KMS-11 (cell line): ENCODE measurements at regions not wholly inside any gene's neighbourhood (a gene's known extent, or its start where the extent isn't known, plus 50 kb on each side); places are given as distances from the start of the nearest gene placed in this dataset.

ENCODE experiments used
- H2AFZ ChIP-seq: fragments of 200-600 bp; sonication (generic); 2 replicates; pipeline ENCODE4 v1.6.1; 2016; ENCODE audit warnings: antibody characterized with exemption, mixed run types, low read depth
- H3K27ac ChIP-seq: fragments of 200-600 bp; sonication (generic); 2 replicates; pipeline ENCODE4 v1.6.1; 2016; ENCODE audit warnings: mild to moderate bottlenecking, mixed run types
- H3K27me3 ChIP-seq: fragments of 200-600 bp; sonication (generic); 2 replicates; pipeline ENCODE4 v1.6.1; 2017; ENCODE audit warnings: mild to moderate bottlenecking, low read depth, mixed run types, moderate library complexity; ENCODE audit not compliant: insufficient read depth
- H3K36me3 ChIP-seq: fragments of 200-600 bp; sonication (generic); 2 replicates; pipeline ENCODE4 v1.6.1; 2017; ENCODE audit warnings: mild to moderate bottlenecking, mixed run types; ENCODE audit not compliant: insufficient read depth
- H3K4me1 ChIP-seq: fragments of 200-600 bp; sonication (generic); 2 replicates; pipeline ENCODE4 v1.6.1; 2016; ENCODE audit warnings: mild to moderate bottlenecking, low read depth, mixed run types; ENCODE audit not compliant: poor library complexity, severe bottlenecking
- H3K4me2 ChIP-seq: fragments of 200-600 bp; sonication (generic); 2 replicates; pipeline ENCODE4 v1.7.0; 2016; ENCODE audit warnings: mild to moderate bottlenecking, mixed run types
- H3K4me3 ChIP-seq: fragments of 200-600 bp; sonication (generic); IDR thresholded peaks from 2 replicates; pipeline ENCODE4 v1.6.1; 2017; ENCODE audit warnings: low read depth, low read length, mixed read lengths; ENCODE audit not compliant: insufficient read depth
- H3K79me2 ChIP-seq: fragments of 200-600 bp; sonication (generic); 2 replicates; pipeline ENCODE4 v1.6.1; 2016; ENCODE audit warnings: low read depth, mixed run types; ENCODE audit not compliant: insufficient read depth
- H3K9ac ChIP-seq: fragments of 200-600 bp; sonication (generic); 2 replicates; pipeline ENCODE4 v1.6.1; 2016; ENCODE audit warnings: mild to moderate bottlenecking, mixed run types
- H4K20me1 ChIP-seq: fragments of 200-600 bp; sonication (generic); 2 replicates; pipeline ENCODE4 v1.6.1; 2016; ENCODE audit warnings: mild to moderate bottlenecking, mixed run types; ENCODE audit not compliant: insufficient read depth
- TF ChIP-seq, protein P1 (sequence below): fragments of 200-600 bp; sonication (generic); conservative IDR thresholded peaks from 2 replicates; pipeline ENCODE4 v1.6.1; 2017; ENCODE audit warnings: low read depth, mild to moderate bottlenecking, antibody characterized with exemption, low read length, moderate library complexity, mixed read lengths

DNA sequence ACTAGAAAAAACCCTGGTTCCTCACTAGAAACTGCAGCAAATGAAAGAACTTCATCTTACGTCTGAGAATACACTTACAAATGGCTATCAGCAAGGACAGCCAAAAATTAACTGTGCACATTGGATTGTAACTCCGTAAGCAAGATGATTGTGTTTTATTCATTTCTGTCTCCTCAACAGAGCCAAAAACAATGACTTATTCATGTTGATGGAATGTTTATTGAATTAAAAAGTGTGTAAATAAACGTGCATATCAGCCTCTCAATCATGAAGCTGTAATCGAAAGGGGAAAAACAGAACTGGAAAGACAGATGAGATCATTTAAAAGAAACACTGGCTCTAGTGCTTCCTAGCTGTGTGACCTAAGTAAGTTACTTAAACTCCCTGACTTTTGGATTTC, 307.5 kb upstream of the ZC3H12C start:
- Histone ChIP-seq H3K79me2 (no peaks in the 10 kb centered on the region), H3K27ac (no peak overlapping the region), H3K4me2 (no peak overlapping the region), H3K36me3 (no peaks in the 10 kb centered on the region), H2AFZ (no peak overlapping the region), H3K4me3 (no peak overlapping the region), H3K4me1 (peaks cover 23% of the 10 kb centered on the region), H3K27me3 (no peaks in the 10 kb centered on the region), H4K20me1 (no peaks in the 10 kb centered on the region), H3K9ac (no peak overlapping the region)
- TF ChIP-seq, protein P1, sequence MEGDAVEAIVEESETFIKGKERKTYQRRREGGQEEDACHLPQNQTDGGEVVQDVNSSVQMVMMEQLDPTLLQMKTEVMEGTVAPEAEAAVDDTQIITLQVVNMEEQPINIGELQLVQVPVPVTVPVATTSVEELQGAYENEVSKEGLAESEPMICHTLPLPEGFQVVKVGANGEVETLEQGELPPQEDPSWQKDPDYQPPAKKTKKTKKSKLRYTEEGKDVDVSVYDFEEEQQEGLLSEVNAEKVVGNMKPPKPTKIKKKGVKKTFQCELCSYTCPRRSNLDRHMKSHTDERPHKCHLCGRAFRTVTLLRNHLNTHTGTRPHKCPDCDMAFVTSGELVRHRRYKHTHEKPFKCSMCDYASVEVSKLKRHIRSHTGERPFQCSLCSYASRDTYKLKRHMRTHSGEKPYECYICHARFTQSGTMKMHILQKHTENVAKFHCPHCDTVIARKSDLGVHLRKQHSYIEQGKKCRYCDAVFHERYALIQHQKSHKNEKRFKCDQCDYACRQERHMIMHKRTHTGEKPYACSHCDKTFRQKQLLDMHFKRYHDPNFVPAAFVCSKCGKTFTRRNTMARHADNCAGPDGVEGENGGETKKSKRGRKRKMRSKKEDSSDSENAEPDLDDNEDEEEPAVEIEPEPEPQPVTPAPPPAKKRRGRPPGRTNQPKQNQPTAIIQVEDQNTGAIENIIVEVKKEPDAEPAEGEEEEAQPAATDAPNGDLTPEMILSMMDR = no peak

DNA sequence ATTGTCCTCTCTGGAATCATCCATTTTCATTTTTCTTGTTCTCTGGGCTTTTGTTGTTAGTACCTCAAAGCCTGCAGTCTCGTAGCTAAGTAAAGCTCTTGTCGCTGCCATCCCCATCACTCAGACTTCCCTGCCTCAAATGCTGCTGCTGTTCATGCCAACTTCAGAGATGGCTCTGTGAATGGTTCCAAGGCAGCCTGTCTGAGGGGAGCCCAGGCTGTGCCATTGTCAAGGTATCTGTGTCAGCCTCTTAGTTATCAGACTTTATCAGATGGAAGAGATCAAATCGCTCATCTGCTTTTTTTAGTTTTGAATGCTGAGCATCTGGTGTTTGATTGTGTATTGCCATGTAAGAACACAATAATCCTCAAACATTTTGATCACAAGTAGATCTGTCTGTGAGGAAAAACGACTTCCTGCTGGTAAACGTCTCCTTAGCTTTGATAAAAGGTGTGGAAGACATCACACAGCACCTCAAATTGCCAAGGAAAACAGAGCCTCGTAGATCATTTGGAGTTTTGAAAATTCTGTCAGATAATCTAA, 304.2 kb upstream of the ZC3H12C start:
- H3K27me3 ChIP-seq = no peaks in the 10 kb centered on the region
- H3K36me3 ChIP-seq = no peaks in the 10 kb centered on the region
- TF ChIP-seq, protein P1 = no peak

GRCh38 chr11:109789901-109790300, 303.3 kb upstream of the ZC3H12C start:
- Histone ChIP-seq H3K4me2 (no peak overlapping the region), H2AFZ (no peak overlapping the region), H3K27me3 (no peaks in the 10 kb centered on the region), H3K79me2 (no peaks in the 10 kb centered on the region), H3K4me3 (no peak overlapping the region), H3K4me1 (peaks cover under 1% of the 10 kb centered on the region), H3K36me3 (no peaks in the 10 kb centered on the region), H3K9ac (no peak overlapping the region), H4K20me1 (no peaks in the 10 kb centered on the region), H3K27ac (no peak overlapping the region)
- TF ChIP-seq, protein P1 = no peak

More for the DNA sequence above, 304.2 kb upstream of the ZC3H12C start:
- H3K9ac ChIP-seq = no peak overlapping the region
- no peaks in the 10 kb centered on the region for H3K79me2 ChIP-seq
- H3K4me3 ChIP-seq = no peak overlapping the region
- H3K4me2 ChIP-seq = no peak overlapping the region
- no peak overlapping the region for H3K27ac ChIP-seq
- no peaks in the 10 kb centered on the region for H4K20me1 ChIP-seq
- H2AFZ ChIP-seq = no peak overlapping the region
- H3K4me1 ChIP-seq = peaks cover 9% of the 10 kb centered on the region

DNA sequence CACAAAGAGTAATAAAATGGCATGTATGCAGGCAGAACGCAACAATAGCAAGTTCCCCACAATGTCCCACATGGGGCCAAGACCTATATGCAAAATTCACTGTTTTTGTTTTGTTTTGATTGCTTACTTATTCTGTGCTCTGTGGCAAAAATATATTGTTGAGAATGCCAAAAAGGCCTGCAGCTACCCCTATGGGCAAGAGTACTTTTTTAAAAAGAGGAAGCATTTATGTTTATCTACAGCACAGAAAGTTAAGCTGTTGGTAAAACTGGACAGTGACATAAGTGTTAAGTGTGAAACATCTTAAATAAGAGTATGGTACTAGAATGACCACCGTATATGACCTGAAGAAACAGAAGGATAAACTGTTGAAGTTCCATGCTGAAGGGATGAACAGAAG, 301.9 kb upstream of the ZC3H12C start:
- Histone ChIP-seq H2AFZ (no peak overlapping the region), H3K4me3 (no peak overlapping the region), H3K9ac (no peak overlapping the region), H3K4me2 (no peak overlapping the region), H4K20me1 (no peaks in the 10 kb centered on the region), H3K27me3 (no peaks in the 10 kb centered on the region), H3K36me3 (no peaks in the 10 kb centered on the region), H3K4me1 (no peaks in the 10 kb centered on the region), H3K27ac (no peak overlapping the region), H3K79me2 (no peaks in the 10 kb centered on the region)
- TF ChIP-seq, protein P1 = no peak

DNA sequence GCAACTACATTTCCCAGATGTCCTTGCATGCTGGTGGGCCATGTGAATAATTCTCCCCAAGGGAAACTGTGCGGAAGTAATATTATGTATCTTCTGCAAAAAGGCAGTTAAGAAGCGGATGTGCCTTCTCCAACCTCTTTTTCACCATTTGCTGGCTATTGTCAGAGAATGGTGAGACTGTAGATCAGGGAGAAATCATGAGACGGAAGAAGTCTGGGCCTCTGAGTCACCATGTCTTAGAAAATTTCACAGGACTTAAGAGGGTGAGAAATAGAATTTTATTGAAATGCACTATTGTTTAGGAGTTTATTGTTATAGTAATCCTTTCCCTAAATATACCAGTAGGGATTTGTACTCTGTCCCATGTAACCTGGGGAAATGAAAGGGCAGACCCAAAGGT, 298.7 kb upstream of the ZC3H12C start:
- H2AFZ ChIP-seq = no peak overlapping the region
- TF ChIP-seq, protein P1 = no peak

More for the DNA sequence above, 298.7 kb upstream of the ZC3H12C start:
- no peaks in the 10 kb centered on the region for H4K20me1 ChIP-seq
- H3K27ac ChIP-seq = no peak overlapping the region
- H3K4me3 ChIP-seq = no peak overlapping the region
- no peaks in the 10 kb centered on the region for H3K36me3 ChIP-seq
- H3K9ac ChIP-seq = no peak overlapping the region
- no peaks in the 10 kb centered on the region for H3K27me3 ChIP-seq
- no peak overlapping the region for H3K4me2 ChIP-seq
- H3K4me1 ChIP-seq = no peaks in the 10 kb centered on the region
- no peaks in the 10 kb centered on the region for H3K79me2 ChIP-seq
